IPS-20b (cell line): ENCODE measurements at regions not wholly inside any gene's neighbourhood (a gene's known extent, or its start where the extent isn't known, plus 50 kb on each side); places are given as distances from the start of the nearest gene placed in this dataset.

Experiments
- H3K27ac ChIP-seq: one replicate; pipeline ENCODE4 v1.5.1; 2013; ENCODE audit warnings: low read length
- H3K27me3 ChIP-seq: 2 replicates; pipeline ENCODE4 v1.6.1; 2013; ENCODE audit warnings: mild to moderate bottlenecking, low read length, inconsistent platforms; ENCODE audit not compliant: insufficient read depth
- H3K36me3 ChIP-seq: 2 replicates; pipeline ENCODE4 v1.6.1; 2013; ENCODE audit warnings: low read depth, mild to moderate bottlenecking, inconsistent platforms, low read length, moderate library complexity; ENCODE audit not compliant: insufficient read depth
- H3K4me1 ChIP-seq: 2 replicates; pipeline ENCODE4 v1.6.1; 2013; ENCODE audit warnings: mild to moderate bottlenecking, control low read depth, inconsistent platforms, low read length, moderate library complexity; ENCODE audit not compliant: insufficient read depth
- H3K4me3 ChIP-seq: 2 replicates; pipeline ENCODE4 v1.5.1; 2013; ENCODE audit warnings: mild to moderate bottlenecking, low read length, inconsistent platforms
- H3K9ac ChIP-seq: 2 replicates; pipeline ENCODE4 v1.6.1; 2013; ENCODE audit warnings: low read depth, mild to moderate bottlenecking, inconsistent platforms, low read length, moderate library complexity
- H3K9me3 ChIP-seq: 2 replicates; pipeline ENCODE4 v1.6.1; 2013; ENCODE audit warnings: mild to moderate bottlenecking, low read depth, low read length, inconsistent platforms; ENCODE audit not compliant: insufficient read depth

DNA sequence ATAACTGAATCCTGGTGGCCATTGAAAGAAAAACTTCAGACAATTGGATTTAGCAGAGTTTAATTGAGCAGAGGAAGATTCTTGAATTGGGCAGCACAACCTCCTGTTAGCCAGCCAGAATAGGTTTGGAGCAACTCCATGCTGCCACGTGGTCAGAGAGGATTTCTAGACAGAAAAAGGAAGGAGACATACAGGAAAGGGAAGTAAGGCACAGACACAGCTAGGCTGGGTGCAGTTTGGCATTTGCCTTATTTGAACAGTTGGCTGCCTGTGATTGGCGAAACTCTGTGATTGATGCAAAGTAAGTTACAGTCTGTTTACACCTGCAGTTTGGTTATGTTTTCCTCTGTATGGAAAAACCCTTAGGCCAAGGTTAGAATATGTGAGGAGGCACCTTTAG, 85.8 kb upstream of the SPATA13 start:
- Histone ChIP-seq H3K4me1 (peaks cover 15% of the 10 kb centered on the region; the same call in 1 of the 2 replicates), H3K4me3 (no peak overlapping the region), H3K27me3 (no peaks in the 10 kb centered on the region), H3K27ac (no peak overlapping the region), H3K9ac (no peak overlapping the region), H3K9me3 (no peaks in the 10 kb centered on the region), H3K36me3 (no peaks in the 10 kb centered on the region)

- Histone ChIP-seq H3K4me3 (no peak overlapping the region), H3K4me1 (peaks cover 15% of the 10 kb centered on the region), H3K27ac (no peak overlapping the region), H3K36me3 (no peaks in the 10 kb centered on the region), H3K27me3 (no peaks in the 10 kb centered on the region), H3K9ac (no peak overlapping the region), H3K9me3 (no peaks in the 10 kb centered on the region)
Observed at GRCh38 chr13:24075137-24075975, 85.2 kb upstream of the SPATA13 start.

- H3K27ac ChIP-seq: no peak overlapping the region
Observed at GRCh38 chr13:24076109-24076508, 84.4 kb upstream of the SPATA13 start.

GRCh38 chr13:24076636-24077035, 83.9 kb upstream of the SPATA13 start:
- H3K9me3 ChIP-seq: no peaks in the 10 kb centered on the region
- peaks cover 15% of the 10 kb centered on the region for H3K4me1 ChIP-seq
- H3K9ac ChIP-seq: no peak overlapping the region
- H3K27me3 ChIP-seq: no peaks in the 10 kb centered on the region
- no peak overlapping the region for H3K27ac ChIP-seq
- no peaks in the 10 kb centered on the region for H3K36me3 ChIP-seq
- H3K4me3 ChIP-seq: no peak overlapping the region

More at GRCh38 chr13:24076109-24076508, 84.4 kb upstream of the SPATA13 start:
- Histone ChIP-seq H3K9ac (no peak overlapping the region), H3K27me3 (no peaks in the 10 kb centered on the region), H3K9me3 (no peaks in the 10 kb centered on the region), H3K4me1 (peaks cover 15% of the 10 kb centered on the region), H3K4me3 (no peak overlapping the region), H3K36me3 (no peaks in the 10 kb centered on the region)

GRCh38 chr13:24080134-24080533, 80.4 kb upstream of the SPATA13 start:
- no peak overlapping the region for H3K4me3 ChIP-seq
- H3K9me3 ChIP-seq: no peaks in the 10 kb centered on the region
- no peaks in the 10 kb centered on the region for H3K27me3 ChIP-seq
- H3K4me1 ChIP-seq: peaks cover 26% of the 10 kb centered on the region
- no peak overlapping the region for H3K9ac ChIP-seq
- no peaks in the 10 kb centered on the region for H3K36me3 ChIP-seq
- H3K27ac ChIP-seq: no peak overlapping the region

DNA sequence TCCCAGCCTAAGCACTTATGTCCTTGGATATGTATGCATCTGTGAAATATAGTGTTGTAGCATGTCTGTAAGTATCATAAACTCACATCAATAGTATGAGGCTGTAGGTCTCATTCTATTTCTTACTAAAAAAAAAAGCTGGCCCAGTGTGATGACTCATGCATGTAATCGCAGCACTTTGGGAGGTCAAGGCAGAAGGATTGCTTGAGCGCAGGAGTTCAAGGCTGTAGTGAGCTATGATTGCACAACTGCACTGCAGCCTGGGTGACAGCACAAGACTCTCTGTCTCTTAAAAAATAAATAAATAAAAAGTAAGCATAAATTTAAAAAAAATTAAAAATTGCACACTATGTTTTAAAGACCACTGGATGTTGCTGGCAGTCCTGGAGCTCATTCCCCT, 79.1 kb upstream of the SPATA13 start:
- Histone ChIP-seq H3K27ac (no peak overlapping the region), H3K4me1 (peaks cover 17% of the 10 kb centered on the region), H3K9ac (no peak overlapping the region), H3K36me3 (no peaks in the 10 kb centered on the region), H3K27me3 (no peaks in the 10 kb centered on the region), H3K9me3 (no peaks in the 10 kb centered on the region), H3K4me3 (no peak overlapping the region)

GRCh38 chr13:24083141-24083540, 77.4 kb upstream of the SPATA13 start:
- H3K9me3 ChIP-seq: no peaks in the 10 kb centered on the region
- peaks cover 11% of the 10 kb centered on the region for H3K4me1 ChIP-seq
- no peak overlapping the region for H3K9ac ChIP-seq
- H3K4me3 ChIP-seq: no peak overlapping the region
- H3K27me3 ChIP-seq: no peaks in the 10 kb centered on the region
- H3K36me3 ChIP-seq: no peaks in the 10 kb centered on the region
- no peak overlapping the region for H3K27ac ChIP-seq

DNA sequence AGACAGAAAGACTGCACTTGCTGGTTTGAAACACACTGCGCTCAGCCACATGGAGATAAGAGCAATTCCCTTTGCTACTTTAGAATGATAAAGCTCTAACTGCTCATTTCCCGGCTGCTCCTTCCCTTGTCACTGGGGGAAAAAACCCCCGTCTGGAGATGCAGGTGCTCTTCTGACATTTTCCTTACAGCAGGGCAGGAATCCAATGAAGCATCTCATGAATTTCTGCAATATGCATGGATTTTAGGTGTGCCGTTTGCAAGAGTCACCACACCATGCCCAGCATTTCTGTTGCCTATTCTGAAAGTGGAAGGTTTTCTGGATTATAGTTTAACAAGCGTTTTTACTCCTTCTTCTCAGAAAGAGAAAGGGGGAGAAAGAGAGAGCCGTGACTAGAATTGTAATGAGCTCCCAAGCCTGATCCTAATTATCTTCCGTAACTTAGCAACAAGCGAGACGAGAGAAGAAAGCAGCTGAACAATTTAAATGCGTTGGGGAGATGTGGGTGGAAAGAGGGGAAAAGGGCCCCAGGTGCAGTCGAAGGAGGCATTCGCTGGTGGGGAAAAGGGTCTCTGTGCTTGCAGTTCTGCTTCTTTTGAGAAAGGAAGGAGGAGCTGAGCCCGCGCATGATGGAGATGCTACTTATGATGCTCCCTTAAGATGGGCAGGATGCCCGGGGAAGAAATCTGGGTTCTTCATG, 76.6 kb upstream of the SPATA13 start:
- Histone ChIP-seq H3K4me1 (peaks cover 11% of the 10 kb centered on the region), H3K27me3 (no peaks in the 10 kb centered on the region), H3K9ac (no peak overlapping the region; the same call in 1 of the 2 replicates), H3K27ac (no peak overlapping the region), H3K4me3 (no peak overlapping the region), H3K9me3 (no peaks in the 10 kb centered on the region), H3K36me3 (no peaks in the 10 kb centered on the region)

GRCh38 chr13:24085662-24086061, 74.9 kb upstream of the SPATA13 start:
- H3K4me3 ChIP-seq: no peak overlapping the region
- H3K4me1 ChIP-seq: peaks cover 11% of the 10 kb centered on the region; the same call in 1 of the 2 replicates
- H3K27ac ChIP-seq: no peak overlapping the region
- no peaks in the 10 kb centered on the region for H3K27me3 ChIP-seq
- no peak overlapping the region for H3K9ac ChIP-seq
- H3K36me3 ChIP-seq: no peaks in the 10 kb centered on the region
- H3K9me3 ChIP-seq: no peaks in the 10 kb centered on the region

DNA sequence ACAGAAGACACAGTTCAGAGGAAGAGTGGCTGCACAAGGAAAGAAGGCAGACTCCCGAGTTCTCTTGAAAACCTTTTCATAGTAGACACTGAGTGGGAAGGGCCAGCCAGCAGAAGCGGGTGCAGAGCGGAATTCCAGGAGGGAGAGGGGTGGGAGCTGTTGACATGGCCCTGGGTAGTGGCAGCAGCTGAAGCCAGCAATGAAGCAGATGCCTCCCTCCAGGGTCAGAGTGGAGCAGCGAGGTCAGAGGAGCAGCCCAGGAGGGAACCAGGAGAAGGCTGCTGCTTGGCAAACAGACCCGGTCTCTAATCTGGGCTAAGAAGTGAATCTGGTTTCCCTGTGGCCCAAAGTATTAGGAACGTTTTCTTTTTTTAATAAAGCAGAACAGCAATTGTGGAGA, 73.9 kb upstream of the SPATA13 start:
- Histone ChIP-seq H3K4me1 (peaks cover 11% of the 10 kb centered on the region; the same call in 1 of the 2 replicates), H3K27me3 (no peaks in the 10 kb centered on the region), H3K9ac (no peak overlapping the region), H3K9me3 (no peaks in the 10 kb centered on the region), H3K4me3 (no peak overlapping the region), H3K36me3 (no peaks in the 10 kb centered on the region), H3K27ac (no peak overlapping the region)

- no peak overlapping the region for H3K9ac ChIP-seq
- H3K4me3 ChIP-seq: no peak overlapping the region
- H3K36me3 ChIP-seq: no peaks in the 10 kb centered on the region
- no peaks in the 10 kb centered on the region for H3K9me3 ChIP-seq
- peaks cover 11% of the 10 kb centered on the region; the same call in 1 of the 2 replicates for H3K4me1 ChIP-seq
- H3K27me3 ChIP-seq: no peaks in the 10 kb centered on the region
- no peak overlapping the region for H3K27ac ChIP-seq
Observed at GRCh38 chr13:24087605-24088225, 72.8 kb upstream of the SPATA13 start.
